ENCODE measurements at regions not wholly inside any gene's neighbourhood (a gene's known extent, or its start where the extent isn't known, plus 50 kb on each side); places are given as distances from the start of the nearest gene placed in this dataset.
"Not testable (repeated sequence)": the region's sequence is repeated elsewhere in the genome, so short reads cannot be mapped to it uniquely, and the experiment has no call there.

- no peak for DNase-seq (ENCODE audit: low read depth in 2 of 2)
These were observed 54.7 kb upstream of the NRIP1 start for GRCh38 chr21:15119486-15119885.

GRCh38 chr21:15121097-15121654 lies 56.4 kb upstream of the NRIP1 start:
- no peak for DNase-seq (ENCODE audit: low read depth in 2 of 2)

- DNase-seq (ENCODE audit: low read depth in 2 of 2), result no peak
These were observed 56.9 kb upstream of the NRIP1 start for GRCh38 chr21:15121655-15122120.

GRCh38 chr21:15122241-15122640 lies 57.4 kb upstream of the NRIP1 start:
- DNase-seq (ENCODE audit: low read depth in 2 of 2), result no peak

- no peak for DNase-seq (ENCODE audit: low read depth in 2 of 2)
These were observed 59.9 kb upstream of the NRIP1 start for GRCh38 chr21:15124731-15125130.

GRCh38 chr21:15126948-15127347 lies 62.1 kb upstream of the NRIP1 start:
- no peak for DNase-seq (ENCODE audit: low read depth in 2 of 2)

- no peak for DNase-seq (ENCODE audit: low read depth in 2 of 2)
These were observed 62.6 kb upstream of the NRIP1 start for GRCh38 chr21:15127437-15127836.

- no peak for DNase-seq (ENCODE audit: low read depth in 2 of 2)
These were observed 63.5 kb upstream of the NRIP1 start for GRCh38 chr21:15128267-15128666.

GRCh38 chr21:15128714-15129113 lies 63.9 kb upstream of the NRIP1 start:
- DNase-seq (ENCODE audit: low read depth in 2 of 2), result not testable (repeated sequence)

GRCh38 chr21:15130326-15130725 lies 65.5 kb upstream of the NRIP1 start:
- no peak for DNase-seq (ENCODE audit: low read depth in 2 of 2)

GRCh38 chr21:15130751-15131150 lies 66.0 kb upstream of the NRIP1 start:
- DNase-seq (ENCODE audit: low read depth in 2 of 2), result no peak

GRCh38 chr21:15132781-15133180 lies 68.0 kb upstream of the NRIP1 start:
- DNase-seq (ENCODE audit: low read depth in 2 of 2), result no peak

GRCh38 chr21:15134701-15135470 lies 70.1 kb upstream of the NRIP1 start:
- no peak for DNase-seq (ENCODE audit: low read depth in 2 of 2)

- DNase-seq (ENCODE audit: low read depth in 2 of 2), result no peak
These were observed 71.2 kb upstream of the NRIP1 start for GRCh38 chr21:15135867-15136629.

- no peak for DNase-seq (ENCODE audit: low read depth in 2 of 2)
These were observed 73.7 kb upstream of the NRIP1 start for GRCh38 chr21:15138490-15138889.

GRCh38 chr21:15139898-15140297 lies 75.1 kb upstream of the NRIP1 start:
- no peak for DNase-seq (ENCODE audit: low read depth in 2 of 2)

GRCh38 chr21:15140321-15141019 lies 75.7 kb upstream of the NRIP1 start:
- no peak for DNase-seq (ENCODE audit: low read depth in 2 of 2)

GRCh38 chr21:15141261-15141970 lies 76.6 kb upstream of the NRIP1 start:
- no peak for DNase-seq (ENCODE audit: low read depth in 2 of 2)

- no peak for DNase-seq (ENCODE audit: low read depth in 2 of 2)
These were observed 79.2 kb upstream of the NRIP1 start for GRCh38 chr21:15144026-15144425.

GRCh38 chr21:15148437-15148836 lies 83.6 kb upstream of the NRIP1 start:
- no peak for DNase-seq (ENCODE audit: low read depth in 2 of 2)

GRCh38 chr21:15149600-15150224 lies 84.9 kb upstream of the NRIP1 start:
- no peak for DNase-seq (ENCODE audit: low read depth in 2 of 2)

All from fibroblast of skin of left biceps (primary cell).